BJ (cell line): ENCODE measurements at regions not wholly inside any gene's neighbourhood (a gene's known extent, or its start where the extent isn't known, plus 50 kb on each side); places are given as distances from the start of the nearest gene placed in this dataset.

Source experiments
- CTCF ChIA-PET: fragments of 350-600 bp; formaldehyde crosslinking; extraction: SDS; loops from one replicate; lab custom pipeline; 2021; ENCODE audit warnings: antibody characterized with exemption, inconsistent platforms; lab: Yijun Ruan, JAX
- POLR2A ChIA-PET: fragments of 300-600 bp; sonication (Branson Sonifier 250); formaldehyde crosslinking; extraction: SDS; loops from one replicate; lab custom pipeline; 2021; ENCODE audit warnings: antibody characterized with exemption; lab: Charles Lee
- DNase-seq: peaks from one replicate; pipeline ENCODE4 v3.0.0-alpha.2; 2011; ENCODE audit warnings: low read depth
- H3K27me3 ChIP-seq: 2 replicates; pipeline ENCODE4 v1.6.0; 2011; ENCODE audit warnings: low read length; ENCODE audit not compliant: control insufficient read depth, insufficient read depth
- H3K36me3 ChIP-seq: 2 replicates; pipeline ENCODE4 v1.5.1; 2011; ENCODE audit warnings: low read length; ENCODE audit not compliant: control insufficient read depth, insufficient read depth
- H3K4me3 ChIP-seq: 2 replicates; pipeline ENCODE4 v1.5.1; 2011; ENCODE audit warnings: low read depth, mild to moderate bottlenecking, control low read depth, low read length
- TF ChIP-seq, protein P1 (sequence below): IDR thresholded peaks from 2 replicates; pipeline ENCODE4 v1.5.1; 2011; ENCODE audit warnings: low read depth, mild to moderate bottlenecking, control low read depth, inconsistent platforms, low read length, moderate library complexity; ENCODE audit not compliant: insufficient read depth

DNA sequence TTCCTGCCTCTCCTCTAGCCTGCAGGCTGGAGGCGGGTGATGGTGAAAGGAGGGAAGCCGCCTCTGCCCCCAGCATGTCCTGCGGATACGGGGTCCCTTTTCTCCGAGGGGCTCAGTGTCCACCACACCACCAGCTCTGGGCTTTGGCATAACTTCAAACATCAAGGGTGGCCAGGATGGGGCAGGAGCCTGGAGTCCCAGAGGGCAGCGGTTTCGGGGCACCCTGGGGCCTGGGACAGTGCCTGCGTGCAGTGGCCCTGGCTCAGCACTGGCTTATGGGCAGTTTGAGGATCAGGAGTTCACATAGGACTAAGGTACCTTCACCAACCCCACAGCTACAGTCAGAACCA is 85.5 kb upstream of the GPC1 start:
- Histone ChIP-seq H3K36me3 (no peaks in the 10 kb centered on the region), H3K27me3 (peaks cover 6% of the 10 kb centered on the region), H3K4me3 (no peak overlapping the region)
- ChIA-PET POLR2A (no interaction called here), CTCF (no interaction called here)
- TF ChIP-seq, protein P1, sequence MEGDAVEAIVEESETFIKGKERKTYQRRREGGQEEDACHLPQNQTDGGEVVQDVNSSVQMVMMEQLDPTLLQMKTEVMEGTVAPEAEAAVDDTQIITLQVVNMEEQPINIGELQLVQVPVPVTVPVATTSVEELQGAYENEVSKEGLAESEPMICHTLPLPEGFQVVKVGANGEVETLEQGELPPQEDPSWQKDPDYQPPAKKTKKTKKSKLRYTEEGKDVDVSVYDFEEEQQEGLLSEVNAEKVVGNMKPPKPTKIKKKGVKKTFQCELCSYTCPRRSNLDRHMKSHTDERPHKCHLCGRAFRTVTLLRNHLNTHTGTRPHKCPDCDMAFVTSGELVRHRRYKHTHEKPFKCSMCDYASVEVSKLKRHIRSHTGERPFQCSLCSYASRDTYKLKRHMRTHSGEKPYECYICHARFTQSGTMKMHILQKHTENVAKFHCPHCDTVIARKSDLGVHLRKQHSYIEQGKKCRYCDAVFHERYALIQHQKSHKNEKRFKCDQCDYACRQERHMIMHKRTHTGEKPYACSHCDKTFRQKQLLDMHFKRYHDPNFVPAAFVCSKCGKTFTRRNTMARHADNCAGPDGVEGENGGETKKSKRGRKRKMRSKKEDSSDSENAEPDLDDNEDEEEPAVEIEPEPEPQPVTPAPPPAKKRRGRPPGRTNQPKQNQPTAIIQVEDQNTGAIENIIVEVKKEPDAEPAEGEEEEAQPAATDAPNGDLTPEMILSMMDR = no peak
- DNase-seq = no peak

DNA sequence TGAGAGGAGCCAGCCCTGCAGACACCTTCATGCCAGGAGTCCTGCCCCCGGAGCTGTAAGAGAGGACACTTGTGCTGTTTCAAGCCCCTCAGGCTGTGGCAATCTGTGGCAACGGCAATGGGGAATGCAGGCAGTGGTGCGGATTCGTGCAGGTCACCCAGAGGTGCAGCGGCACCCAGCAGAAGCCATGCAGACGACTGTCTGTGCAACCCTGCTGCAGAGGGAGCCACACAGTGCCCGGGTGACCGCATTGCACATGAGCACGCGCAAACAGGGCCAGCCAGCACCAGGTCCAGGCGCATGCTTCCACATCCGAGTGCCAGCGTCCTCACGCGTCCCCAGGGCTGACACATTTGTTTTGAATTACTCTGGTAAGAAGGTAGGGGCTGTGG is 84.8 kb upstream of the GPC1 start:
- TF ChIP-seq, protein P1 = no peak
- H3K4me3 ChIP-seq = no peak overlapping the region
- CTCF ChIA-PET = interaction anchor here (0.5 kb wide), 1 partner anchor 1245 kb away, joined by 3 read pairs; no protein-coding TSS in a partner anchor
- POLR2A ChIA-PET = no interaction called here
- H3K27me3 ChIP-seq = peaks cover 6% of the 10 kb centered on the region
- no peak for DNase-seq
- no peaks in the 10 kb centered on the region for H3K36me3 ChIP-seq

DNA sequence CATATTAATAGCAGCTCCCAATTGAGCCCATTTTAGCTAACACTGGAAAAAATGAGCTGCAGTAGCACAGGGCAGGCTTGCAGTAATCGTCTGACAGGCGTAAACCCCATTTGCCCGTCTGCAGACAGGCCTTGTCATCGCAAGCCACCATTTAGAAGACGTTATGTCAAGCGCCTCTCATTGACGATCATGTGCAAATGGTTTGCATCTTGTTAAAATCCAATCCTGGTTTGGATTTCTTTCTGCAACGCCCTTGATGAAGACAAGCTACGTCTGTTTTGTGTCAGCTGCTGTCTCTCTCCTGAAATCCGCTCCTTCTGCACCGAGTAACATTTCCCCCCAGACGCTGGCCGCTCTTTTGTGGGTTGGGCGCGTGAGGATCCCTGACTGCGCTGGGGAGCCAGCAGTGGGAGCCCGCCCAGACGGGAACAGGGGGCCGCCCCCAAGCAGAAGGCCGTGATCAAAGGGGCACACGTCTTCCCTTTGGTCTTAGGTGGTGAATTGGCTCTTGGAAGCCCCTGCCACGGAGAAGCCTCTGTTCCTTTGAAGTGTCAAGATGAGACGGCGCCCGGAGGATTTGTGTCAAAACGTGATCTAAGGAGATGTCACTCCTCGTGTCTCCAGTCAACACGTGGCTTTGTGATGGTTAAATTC is 84.2 kb upstream of the GPC1 start:
- ChIA-PET POLR2A (no interaction called here), CTCF (interaction anchor here (0.5 kb wide), 1 partner anchor 1245 kb away, joined by 3 read pairs; no protein-coding TSS in a partner anchor)
- Histone ChIP-seq H3K4me3 (no peak overlapping the region), H3K27me3 (peaks cover 6% of the 10 kb centered on the region), H3K36me3 (no peaks in the 10 kb centered on the region)
- DNase-seq = no peak
- TF ChIP-seq, protein P1 = no peak

DNA sequence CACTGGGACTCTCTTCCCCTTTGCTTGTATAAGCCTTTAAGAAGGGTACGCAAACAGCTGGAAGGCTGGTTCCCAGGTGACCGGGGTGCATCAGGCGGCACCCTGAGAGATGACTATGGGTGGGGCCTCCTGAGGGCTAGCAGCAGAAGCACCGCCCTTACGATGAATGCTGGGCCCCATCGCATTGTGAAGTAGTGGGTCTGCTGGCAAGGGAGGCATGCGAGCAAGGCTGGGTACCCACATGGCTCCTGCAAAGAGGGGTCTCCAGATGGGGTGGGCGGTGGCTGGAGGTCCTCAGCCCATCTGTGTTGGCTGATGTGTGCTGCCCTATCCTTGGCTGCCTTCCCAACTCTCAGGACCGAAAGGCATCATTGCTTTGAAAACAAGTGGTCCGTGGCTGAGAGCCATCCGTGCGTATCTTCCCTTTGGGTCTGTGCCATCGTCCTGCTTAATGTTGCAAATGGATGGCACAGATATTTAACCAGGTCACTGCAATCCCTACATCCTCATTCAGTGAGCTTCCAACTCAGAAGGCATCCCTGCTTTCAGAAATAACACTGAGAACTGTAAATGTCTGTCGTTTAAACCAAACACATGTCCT is 83.5 kb upstream of the GPC1 start:
- no peak for DNase-seq
- H3K4me3 ChIP-seq = no peak overlapping the region
- H3K36me3 ChIP-seq = no peaks in the 10 kb centered on the region
- CTCF ChIA-PET = interaction anchor here (0.6 to 1.3 kb wide), 2 partner anchors 10 to 84 kb away, joined by 3 read pairs; no protein-coding TSS in a partner anchor
- H3K27me3 ChIP-seq = peaks cover 6% of the 10 kb centered on the region
- POLR2A ChIA-PET = no interaction called here
- TF ChIP-seq, protein P1 = no peak

DNA sequence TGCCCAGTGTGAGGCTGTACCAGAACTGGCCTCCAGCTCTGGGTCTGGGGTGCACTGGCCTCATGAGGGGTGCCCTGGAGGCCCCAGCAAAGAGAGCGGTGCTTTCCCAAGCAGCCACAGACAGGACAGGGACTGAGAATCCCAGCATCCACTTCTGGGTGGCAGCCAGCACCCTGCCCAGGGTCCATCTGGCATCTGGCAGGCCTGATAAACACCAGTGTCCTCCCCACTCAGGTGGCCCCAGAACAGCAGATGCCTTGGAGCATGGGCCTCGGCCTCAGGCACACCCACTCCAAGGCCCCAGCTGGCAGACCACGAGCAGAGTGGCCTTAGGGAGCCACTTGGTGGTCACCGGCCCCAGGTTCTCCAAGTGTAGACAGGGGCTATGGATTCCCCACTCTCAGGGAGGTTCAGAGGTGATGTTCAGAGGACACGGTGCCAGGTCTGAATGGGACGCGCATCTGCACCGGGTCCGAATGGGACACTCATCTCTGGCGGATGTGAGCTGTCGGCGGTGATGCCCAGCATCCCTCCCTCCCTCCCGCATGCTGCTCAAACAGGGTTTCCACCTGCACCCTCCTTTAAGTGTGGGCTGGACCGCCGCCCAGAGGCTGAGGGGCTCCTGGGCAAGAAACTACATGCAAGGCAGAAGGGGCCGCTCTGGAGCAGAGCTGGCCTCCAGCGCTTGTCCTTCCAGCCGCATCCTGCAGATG is 82.2 kb upstream of the GPC1 start:
- no peaks in the 10 kb centered on the region for H3K36me3 ChIP-seq
- ChIA-PET CTCF (interaction anchor here (1.3 kb wide), 1 partner anchor 83 kb away, joined by 3 read pairs; no protein-coding TSS in a partner anchor), POLR2A (no interaction called here)
- no peak for DNase-seq
- H3K27me3 ChIP-seq = peaks cover 6% of the 10 kb centered on the region
- TF ChIP-seq, protein P1 = no peak
- H3K4me3 ChIP-seq = no peak overlapping the region
